Glutamatergic neuron (in vitro differentiated cells): ENCODE measurements at regions not wholly inside any gene's neighbourhood (a gene's known extent, or its start where the extent isn't known, plus 50 kb on each side); places are given as distances from the start of the nearest gene placed in this dataset.

Experiments
- DNase-seq: peaks from one replicate; pipeline ENCODE4 v3.0.0; 2022
- H3K27ac Mint-ChIP-seq: one replicate; pipeline ENCODE4 v1.8.0; 2020; ENCODE audit warnings: mild to moderate bottlenecking, mixed read lengths, inconsistent platforms; ENCODE audit not compliant: unreplicated experiment
- H3K27me3 Mint-ChIP-seq: one replicate; pipeline ENCODE4 v1.8.0; 2020; ENCODE audit warnings: mild to moderate bottlenecking, moderate library complexity, mixed read lengths, inconsistent platforms; ENCODE audit not compliant: unreplicated experiment
- H3K36me3 Mint-ChIP-seq: one replicate; pipeline ENCODE4 v1.8.0; 2020; ENCODE audit warnings: mild to moderate bottlenecking, mixed read lengths, inconsistent platforms; ENCODE audit not compliant: unreplicated experiment
- H3K4me1 Mint-ChIP-seq: one replicate; pipeline ENCODE4 v1.8.0; 2020; ENCODE audit warnings: mild to moderate bottlenecking, low read depth, mixed read lengths, inconsistent platforms; ENCODE audit not compliant: unreplicated experiment
- H3K4me3 Mint-ChIP-seq: one replicate; pipeline ENCODE4 v1.8.0; 2020; ENCODE audit warnings: mild to moderate bottlenecking, mixed read lengths, inconsistent platforms; ENCODE audit not compliant: unreplicated experiment
- H3K9me3 Mint-ChIP-seq: one replicate; pipeline ENCODE4 v1.8.0; 2020; ENCODE audit warnings: mild to moderate bottlenecking, moderate library complexity, mixed read lengths, inconsistent platforms; ENCODE audit not compliant: unreplicated experiment
- TF ChIP-seq, protein P1 (sequence below): fragments of 200-600 bp; sonication (generic); IDR thresholded peaks from one replicate; pipeline ENCODE4 v1.5.0; 2021; ENCODE audit not compliant: partially characterized antibody, unreplicated experiment

DNA sequence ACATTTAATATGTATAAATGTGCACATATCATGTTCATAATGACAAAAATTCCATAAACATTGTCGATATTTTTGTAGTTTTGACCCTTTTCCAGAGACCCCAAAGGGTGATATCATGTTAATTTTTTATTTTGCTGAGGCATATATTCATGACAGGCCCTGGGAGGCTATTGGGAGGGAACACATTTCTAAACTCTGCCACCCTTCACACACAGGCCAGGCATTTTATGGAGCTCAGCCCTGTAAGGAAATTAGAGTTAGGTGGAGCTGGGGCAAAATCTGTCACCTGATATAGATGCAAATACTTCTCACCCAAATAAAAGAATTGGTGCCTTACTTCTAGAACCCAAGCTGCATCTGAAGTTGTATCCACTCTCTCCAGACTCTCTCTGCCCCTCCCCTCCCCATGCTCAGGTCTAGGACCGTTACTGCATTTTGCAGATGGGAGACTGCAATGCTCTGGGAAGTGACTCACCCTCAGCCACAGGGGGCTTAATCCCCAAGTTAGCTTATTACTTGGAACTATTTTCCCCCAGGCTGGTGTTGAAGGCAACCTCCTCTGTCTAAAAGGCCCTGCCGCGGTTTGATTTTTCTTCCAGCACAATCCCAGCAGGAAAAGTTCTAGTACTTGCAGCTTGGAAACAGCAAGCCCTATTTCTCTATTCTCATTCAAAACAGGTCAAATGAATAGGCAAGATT is 238.9 kb downstream of the EMP1 start:
- H3K9me3 Mint-ChIP-seq = no peaks in the 10 kb centered on the region
- DNase-seq = no peak
- TF ChIP-seq, protein P1, sequence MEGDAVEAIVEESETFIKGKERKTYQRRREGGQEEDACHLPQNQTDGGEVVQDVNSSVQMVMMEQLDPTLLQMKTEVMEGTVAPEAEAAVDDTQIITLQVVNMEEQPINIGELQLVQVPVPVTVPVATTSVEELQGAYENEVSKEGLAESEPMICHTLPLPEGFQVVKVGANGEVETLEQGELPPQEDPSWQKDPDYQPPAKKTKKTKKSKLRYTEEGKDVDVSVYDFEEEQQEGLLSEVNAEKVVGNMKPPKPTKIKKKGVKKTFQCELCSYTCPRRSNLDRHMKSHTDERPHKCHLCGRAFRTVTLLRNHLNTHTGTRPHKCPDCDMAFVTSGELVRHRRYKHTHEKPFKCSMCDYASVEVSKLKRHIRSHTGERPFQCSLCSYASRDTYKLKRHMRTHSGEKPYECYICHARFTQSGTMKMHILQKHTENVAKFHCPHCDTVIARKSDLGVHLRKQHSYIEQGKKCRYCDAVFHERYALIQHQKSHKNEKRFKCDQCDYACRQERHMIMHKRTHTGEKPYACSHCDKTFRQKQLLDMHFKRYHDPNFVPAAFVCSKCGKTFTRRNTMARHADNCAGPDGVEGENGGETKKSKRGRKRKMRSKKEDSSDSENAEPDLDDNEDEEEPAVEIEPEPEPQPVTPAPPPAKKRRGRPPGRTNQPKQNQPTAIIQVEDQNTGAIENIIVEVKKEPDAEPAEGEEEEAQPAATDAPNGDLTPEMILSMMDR = no peak
- H3K4me1 Mint-ChIP-seq = no peaks in the 10 kb centered on the region
- no peak overlapping the region for H3K27ac Mint-ChIP-seq
- peaks cover 6% of the 10 kb centered on the region for H3K36me3 Mint-ChIP-seq
- H3K4me3 Mint-ChIP-seq = no peak overlapping the region
- H3K27me3 Mint-ChIP-seq = peaks cover 3% of the 10 kb centered on the region

DNA sequence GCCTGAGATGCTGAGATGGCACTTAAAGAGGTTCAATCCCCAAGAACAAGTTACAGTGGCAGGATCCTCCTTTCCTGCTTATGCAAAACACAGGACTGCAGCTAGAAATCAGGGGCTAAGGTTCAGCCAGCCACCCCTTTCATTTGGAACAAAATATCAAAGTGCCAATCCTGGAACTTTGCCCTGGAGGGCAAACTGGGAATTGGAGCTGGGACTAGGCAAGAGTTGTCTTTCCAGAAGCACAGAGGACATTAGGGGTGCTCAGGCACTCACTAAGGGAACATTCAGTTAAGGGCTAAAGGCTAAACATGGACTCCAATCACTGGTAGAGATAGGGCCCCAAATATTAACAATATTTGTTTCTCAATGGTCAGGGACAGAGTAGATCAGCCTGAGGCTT is 237.2 kb downstream of the EMP1 start:
- peaks cover 3% of the 10 kb centered on the region for H3K27me3 Mint-ChIP-seq
- TF ChIP-seq, protein P1 = no peak
- H3K4me1 Mint-ChIP-seq = no peaks in the 10 kb centered on the region
- no peak overlapping the region for H3K27ac Mint-ChIP-seq
- DNase-seq = no peak
- peaks cover 6% of the 10 kb centered on the region for H3K36me3 Mint-ChIP-seq
- H3K9me3 Mint-ChIP-seq = no peaks in the 10 kb centered on the region
- H3K4me3 Mint-ChIP-seq = no peak overlapping the region

DNA sequence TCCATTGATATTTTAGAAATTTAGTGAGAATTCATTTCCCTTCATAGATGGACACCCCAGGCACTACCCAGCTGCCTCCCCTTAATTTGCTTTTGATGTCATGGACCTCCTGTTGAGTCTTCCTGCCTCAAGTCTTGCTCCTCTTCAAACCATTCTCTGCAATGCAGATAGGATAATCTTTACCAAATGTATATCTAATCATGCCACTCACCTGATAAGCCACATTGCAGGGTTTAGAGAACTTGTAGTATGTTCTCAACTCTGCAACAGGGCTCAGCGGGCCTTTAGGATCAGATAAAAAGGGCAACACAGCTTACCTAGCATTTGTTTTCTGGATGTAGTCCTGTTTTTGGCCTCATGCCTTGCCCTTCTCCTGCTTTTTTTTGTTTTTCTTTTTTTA is 234.5 kb downstream of the EMP1 start:
- no peaks in the 10 kb centered on the region for H3K4me1 Mint-ChIP-seq
- peaks cover 12% of the 10 kb centered on the region for H3K36me3 Mint-ChIP-seq
- DNase-seq = no peak
- no peak overlapping the region for H3K4me3 Mint-ChIP-seq
- TF ChIP-seq, protein P1 = no peak
- H3K27me3 Mint-ChIP-seq = no peaks in the 10 kb centered on the region
- no peak overlapping the region for H3K27ac Mint-ChIP-seq
- H3K9me3 Mint-ChIP-seq = no peaks in the 10 kb centered on the region

DNA sequence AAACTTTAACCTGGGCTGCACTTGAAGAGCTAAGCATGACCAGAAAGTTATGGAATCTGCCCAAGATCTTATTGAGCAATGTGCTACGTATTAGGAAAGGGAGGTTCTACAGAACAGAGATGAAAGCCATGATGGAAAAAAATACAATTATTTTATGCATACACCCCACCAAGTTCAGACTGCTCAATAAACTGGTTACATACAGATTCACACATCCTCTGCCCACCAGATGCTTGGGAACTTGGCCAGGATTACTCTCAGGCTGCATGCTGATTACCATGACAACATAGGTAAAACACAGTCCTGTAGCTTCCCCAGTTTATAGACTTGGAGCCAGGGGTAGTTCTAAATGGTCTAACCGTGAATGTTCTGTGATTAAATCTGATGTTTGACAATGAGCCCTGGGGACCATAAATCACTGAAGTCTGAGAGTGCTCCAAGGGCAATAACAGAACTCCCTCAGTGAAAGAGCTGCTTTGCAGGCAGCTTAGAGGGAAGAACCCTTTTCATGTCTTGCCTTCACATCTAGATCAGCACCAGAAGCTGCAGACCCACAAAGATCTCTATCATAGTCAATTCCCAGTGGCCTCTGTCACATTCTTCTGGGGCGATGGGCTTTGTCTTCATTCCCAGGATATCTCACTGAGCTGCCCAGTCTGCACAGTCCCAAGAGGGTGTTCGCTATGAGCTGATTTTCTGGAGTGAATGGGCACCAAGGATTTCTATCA is 232.2 kb downstream of the EMP1 start:
- no peak overlapping the region for H3K27ac Mint-ChIP-seq
- no peaks in the 10 kb centered on the region for H3K4me1 Mint-ChIP-seq
- H3K9me3 Mint-ChIP-seq = no peaks in the 10 kb centered on the region
- peaks cover 12% of the 10 kb centered on the region for H3K36me3 Mint-ChIP-seq
- TF ChIP-seq, protein P1 = no peak
- no peak overlapping the region for H3K4me3 Mint-ChIP-seq
- no peak for DNase-seq
- no peaks in the 10 kb centered on the region for H3K27me3 Mint-ChIP-seq

DNA sequence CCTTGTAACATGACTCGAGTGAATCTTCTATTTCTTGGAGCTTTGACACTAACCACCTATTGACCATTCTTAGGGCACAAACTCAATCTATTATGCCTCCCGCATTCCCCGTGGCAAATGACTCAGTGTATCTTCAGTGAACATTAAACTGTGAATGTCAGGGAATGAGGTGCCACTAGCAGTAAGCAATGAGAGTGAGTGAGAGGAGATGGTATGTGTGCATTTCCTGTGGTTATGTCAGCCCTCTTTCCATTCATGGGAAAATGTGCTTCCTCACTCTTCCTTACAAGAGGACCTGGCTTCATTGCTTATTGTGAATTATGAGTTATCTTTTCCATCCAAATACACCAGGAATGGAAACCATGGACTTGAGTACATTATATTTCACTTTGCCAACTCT is 229.2 kb downstream of the EMP1 start:
- no peak for DNase-seq
- H3K27me3 Mint-ChIP-seq = peaks cover 2% of the 10 kb centered on the region
- H3K27ac Mint-ChIP-seq = no peak overlapping the region
- TF ChIP-seq, protein P1 = no peak
- H3K36me3 Mint-ChIP-seq = peaks cover 12% of the 10 kb centered on the region
- H3K4me1 Mint-ChIP-seq = no peaks in the 10 kb centered on the region
- no peaks in the 10 kb centered on the region for H3K9me3 Mint-ChIP-seq
- no peak overlapping the region for H3K4me3 Mint-ChIP-seq
